GM12878 (cell line): ENCODE measurements at regions not wholly inside any gene's neighbourhood (a gene's known extent, or its start where the extent isn't known, plus 50 kb on each side); places are given as distances from the start of the nearest gene placed in this dataset.
"Not testable (repeated sequence)": the region's sequence is repeated elsewhere in the genome, so short reads cannot be mapped to it uniquely, and the experiment has no call there.

Source experiments
- ATAC-seq: fragments of 200-7000 bp; cut with Tn5 transposase; 3 replicates; pipeline ENCODE4 v1.9.1; 2020; ENCODE audit warnings: mild to moderate bottlenecking, moderate library complexity
- BruUV-seq: library from RNA; stranded (reverse); fragments of 400-500 nt; replicated peaks from 2 replicates; lab custom pipeline; 2021; lab: Mats Ljungman, UMichigan
- CTCF ChIA-PET: fragments of 300-600 bp; sonication (Branson Sonifier 250); formaldehyde crosslinking; extraction: SDS; loops from one replicate; lab custom pipeline; 2021; ENCODE audit warnings: inconsistent platforms; lab: Yijun Ruan, JAX
- POLR2A ChIA-PET: fragments of 350-600 bp; formaldehyde crosslinking; extraction: SDS; loops from one replicate; lab custom pipeline; 2021; ENCODE audit warnings: inconsistent platforms; lab: Charles Lee
- RAD21 ChIA-PET: fragments of 300-600 bp; sonication (Branson Sonifier 250); formaldehyde crosslinking; loops from one replicate; lab custom pipeline; 2023; ENCODE audit warnings: antibody characterized with exemption; ENCODE audit not compliant: unreplicated experiment; lab: Charles Lee
- SMC1A ChIA-PET: fragments of 300-600 bp; sonication (Branson Sonifier 250); formaldehyde crosslinking; loops from one replicate; lab custom pipeline; 2023; ENCODE audit not compliant: unreplicated experiment, uncharacterized antibody; lab: Charles Lee
- DNase-seq: peaks from one replicate; pipeline ENCODE4 v3.0.0-alpha.2; 2011; ENCODE audit warnings: low read depth, low spot score
- FAIRE-seq: peaks from 3 replicates; lab custom pipeline; 2011; peaks lifted over from hg19 to GRCh38; lab: Jason Lieb, UNC
- H2AFZ ChIP-seq: 2 replicates; pipeline ENCODE4 v1.6.0; 2011; ENCODE audit warnings: low read depth, low read length, control low read depth; ENCODE audit not compliant: control insufficient read depth
- H3K27ac ChIP-seq: 2 replicates; pipeline ENCODE4 v1.5.1; 2011; ENCODE audit warnings: control low read depth; ENCODE audit not compliant: control insufficient read depth, insufficient read depth
- H3K27me3 ChIP-seq, 2 experiments: replicated peaks in 1 of 2; 2 replicates each; pipeline versions ENCODE4 v1.6.0 to v1.6.1; 2011; ENCODE audit warnings: low read length in 1 of 2; ENCODE audit not compliant: control insufficient read depth in 2 of 2, insufficient read depth in 2 of 2
- H3K36me3 ChIP-seq, 2 experiments: 2 replicates each; pipeline ENCODE4 v1.5.1; 2011; ENCODE audit warnings: low read length in 1 of 2; ENCODE audit not compliant: control insufficient read depth in 2 of 2, insufficient read depth in 2 of 2
- H3K4me1 ChIP-seq: 2 replicates; pipeline ENCODE4 v1.6.1; 2011; ENCODE audit warnings: mild to moderate bottlenecking, low read length, moderate library complexity, mixed read lengths; ENCODE audit not compliant: control insufficient read depth, insufficient read depth
- H3K4me2 ChIP-seq: 2 replicates; pipeline ENCODE4 v1.6.0; 2011; ENCODE audit warnings: control low read depth; ENCODE audit not compliant: control insufficient read depth, insufficient read depth
- H3K4me3 ChIP-seq: fragments of 200-600 bp; sonication (generic); 2 replicates; pipeline ENCODE4 v1.5.1; 2016
- H3K79me2 ChIP-seq: 2 replicates; pipeline ENCODE4 v1.6.0; 2011; ENCODE audit warnings: low read length; ENCODE audit not compliant: control insufficient read depth, insufficient read depth
- H3K9ac ChIP-seq: 2 replicates; pipeline ENCODE4 v1.8.0; 2011; ENCODE audit warnings: low read length, control low read depth, mixed read lengths; ENCODE audit not compliant: control insufficient read depth, insufficient read depth
- H3K9me3 ChIP-seq: replicated peaks from 3 replicates; pipeline ENCODE4 v1.5.1; 2011; ENCODE audit warnings: mild to moderate bottlenecking, low read length; ENCODE audit not compliant: control insufficient read depth, insufficient read depth
- H4K20me1 ChIP-seq: 2 replicates; pipeline ENCODE4 v1.6.0; 2011; ENCODE audit not compliant: control insufficient read depth, insufficient read depth
- BCL11A ChIP-seq: IDR thresholded peaks from 2 replicates; pipeline ENCODE4 v1.6.1; 2011; ENCODE audit warnings: low read depth, low read length
- DPF2 ChIP-seq: fragments of 450-650 bp; IDR thresholded peaks from 2 replicates; pipeline ENCODE4 v1.6.1; 2017; ENCODE audit warnings: mild to moderate bottlenecking
- EZH2 ChIP-seq: IDR thresholded peaks from 2 replicates; pipeline ENCODE4 v1.6.1; 2012; ENCODE audit warnings: low read depth, mild to moderate bottlenecking, control low read depth, inconsistent platforms, low read length, borderline replicate concordance; ENCODE audit not compliant: control insufficient read depth
- JUND ChIP-seq: IDR thresholded peaks from 2 replicates; pipeline ENCODE4 v1.6.1; 2012; ENCODE audit warnings: low read depth, mild to moderate bottlenecking, low read length, improper control_type of control experiment, moderate library complexity
- MEF2B ChIP-seq: fragments of 450-650 bp; IDR thresholded peaks from 2 replicates; pipeline ENCODE4 v1.6.1; 2018; ENCODE audit warnings: mild to moderate bottlenecking, moderate library complexity; ENCODE audit not compliant: partially characterized antibody, poor library complexity, severe bottlenecking
- NFYA ChIP-seq: IDR thresholded peaks from 2 replicates; pipeline ENCODE4 v1.6.1; 2011; ENCODE audit warnings: low read depth, mild to moderate bottlenecking, low read length, improper control_type of control experiment, borderline replicate concordance
- PAX8 ChIP-seq: fragments of 450-650 bp; IDR thresholded peaks from 2 replicates; pipeline ENCODE4 v1.6.1; 2017; ENCODE audit warnings: mild to moderate bottlenecking, moderate library complexity
- STAT3 ChIP-seq: IDR thresholded peaks from 2 replicates; pipeline ENCODE4 v1.6.1; 2011; ENCODE audit warnings: low read depth, low read length, improper control_type of control experiment
- TCF12 ChIP-seq: IDR thresholded peaks from 2 replicates; pipeline ENCODE4 v1.6.1; 2011; ENCODE audit warnings: low read depth, mild to moderate bottlenecking, low read length
- WGBS: methylation state at CpG from one replicate; pipeline ENCODE4 v1.1.6; 2016; ENCODE audit warnings: low lambda C conversion rate; ENCODE audit not compliant: insufficient replicate concordance, insufficient coverage; ENCODE audit errors: missing lambda C conversion rate; 5-methylcytosine and 5-hydroxymethylcytosine counted together
- in situ Hi-C: fragments of 300-500 bp; cut with MboI; formaldehyde crosslinking; loops from 9 replicates; pipeline ENCODE4 v1.14.3; 2018; ENCODE audit warnings: mixed read lengths
- intact Hi-C: fragments of 100-400 bp; cut with micrococcal nuclease; formaldehyde crosslinking; loops from one replicate; pipeline ENCODE4 v1.14.2; 2022; ENCODE audit not compliant: unreplicated experiment
- TF ChIP-seq, protein P1 (sequence below): fragments of 150-350 bp; IDR thresholded peaks from 2 replicates; pipeline ENCODE4 v1.6.1; 2016; ENCODE audit warnings: low read depth, low read length
- TF ChIP-seq, protein P2 (sequence below): IDR thresholded peaks from 2 replicates; pipeline ENCODE4 v1.6.1; 2012; ENCODE audit warnings: improper control_type of control experiment, low read depth, low read length; ENCODE audit not compliant: insufficient replicate concordance

DNA sequence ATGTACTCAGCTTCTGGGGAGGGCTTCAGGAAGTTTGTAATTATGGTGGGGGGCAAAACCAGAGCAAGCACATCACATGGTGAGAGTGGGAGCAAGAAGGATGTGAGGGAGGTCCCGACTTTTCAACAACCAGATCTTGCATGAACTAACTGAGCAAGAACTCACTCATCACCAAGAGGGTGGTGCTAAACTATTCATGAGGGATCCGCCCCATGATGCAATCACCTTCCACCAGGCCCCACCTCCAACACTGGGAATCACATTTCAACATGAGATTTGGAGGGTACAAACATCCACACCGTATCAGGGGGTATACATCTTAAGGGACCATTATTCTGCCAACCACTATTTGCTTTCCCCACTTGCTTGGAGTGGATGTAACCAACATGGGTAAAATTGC is 209.6 kb upstream of the HNRNPA3 start:
- Histone ChIP-seq H3K27me3 (no peaks in the 10 kb centered on the region), H4K20me1 (no peaks in the 10 kb centered on the region), H3K4me2 (no peak overlapping the region), H3K9ac (no peak overlapping the region), H3K36me3 (no peaks in the 10 kb centered on the region), H3K4me1 (peaks cover 25% of the 10 kb centered on the region), H3K4me3 (no peak overlapping the region), H2AFZ (no peak overlapping the region), H3K9me3 (no peaks in the 10 kb centered on the region; the same call in 2 of the 3 replicates), H3K79me2 (no peaks in the 10 kb centered on the region), H3K27ac (no peak overlapping the region)
- no TSS peak for BruUV-seq
- DNase-seq (no peak), FAIRE-seq (no peak), ATAC-seq (no peak)
- intact Hi-C loops: no loop called here
- ChIA-PET RAD21 (no interaction called here), SMC1A (no interaction called here), CTCF (interaction anchor here (1.0 kb wide), 1 partner anchor 22 kb away, joined by 3 read pairs; no protein-coding TSS in a partner anchor), POLR2A (no interaction called here)
- TF ChIP-seq BCL11A (no peak), TCF12 (no peak), DPF2 (no peak), EZH2 (no peak), JUND (no peak), NFYA (no peak), MEF2B (no peak), PAX8 (no peak), STAT3 (no peak)
- TF ChIP-seq, protein P1, sequence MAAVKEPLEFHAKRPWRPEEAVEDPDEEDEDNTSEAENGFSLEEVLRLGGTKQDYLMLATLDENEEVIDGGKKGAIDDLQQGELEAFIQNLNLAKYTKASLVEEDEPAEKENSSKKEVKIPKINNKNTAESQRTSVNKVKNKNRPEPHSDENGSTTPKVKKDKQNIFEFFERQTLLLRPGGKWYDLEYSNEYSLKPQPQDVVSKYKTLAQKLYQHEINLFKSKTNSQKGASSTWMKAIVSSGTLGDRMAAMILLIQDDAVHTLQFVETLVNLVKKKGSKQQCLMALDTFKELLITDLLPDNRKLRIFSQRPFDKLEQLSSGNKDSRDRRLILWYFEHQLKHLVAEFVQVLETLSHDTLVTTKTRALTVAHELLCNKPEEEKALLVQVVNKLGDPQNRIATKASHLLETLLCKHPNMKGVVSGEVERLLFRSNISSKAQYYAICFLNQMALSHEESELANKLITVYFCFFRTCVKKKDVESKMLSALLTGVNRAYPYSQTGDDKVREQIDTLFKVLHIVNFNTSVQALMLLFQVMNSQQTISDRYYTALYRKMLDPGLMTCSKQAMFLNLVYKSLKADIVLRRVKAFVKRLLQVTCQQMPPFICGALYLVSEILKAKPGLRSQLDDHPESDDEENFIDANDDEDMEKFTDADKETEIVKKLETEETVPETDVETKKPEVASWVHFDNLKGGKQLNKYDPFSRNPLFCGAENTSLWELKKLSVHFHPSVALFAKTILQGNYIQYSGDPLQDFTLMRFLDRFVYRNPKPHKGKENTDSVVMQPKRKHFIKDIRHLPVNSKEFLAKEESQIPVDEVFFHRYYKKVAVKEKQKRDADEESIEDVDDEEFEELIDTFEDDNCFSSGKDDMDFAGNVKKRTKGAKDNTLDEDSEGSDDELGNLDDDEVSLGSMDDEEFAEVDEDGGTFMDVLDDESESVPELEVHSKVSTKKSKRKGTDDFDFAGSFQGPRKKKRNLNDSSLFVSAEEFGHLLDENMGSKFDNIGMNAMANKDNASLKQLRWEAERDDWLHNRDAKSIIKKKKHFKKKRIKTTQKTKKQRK: no peak
- TF ChIP-seq, protein P2, sequence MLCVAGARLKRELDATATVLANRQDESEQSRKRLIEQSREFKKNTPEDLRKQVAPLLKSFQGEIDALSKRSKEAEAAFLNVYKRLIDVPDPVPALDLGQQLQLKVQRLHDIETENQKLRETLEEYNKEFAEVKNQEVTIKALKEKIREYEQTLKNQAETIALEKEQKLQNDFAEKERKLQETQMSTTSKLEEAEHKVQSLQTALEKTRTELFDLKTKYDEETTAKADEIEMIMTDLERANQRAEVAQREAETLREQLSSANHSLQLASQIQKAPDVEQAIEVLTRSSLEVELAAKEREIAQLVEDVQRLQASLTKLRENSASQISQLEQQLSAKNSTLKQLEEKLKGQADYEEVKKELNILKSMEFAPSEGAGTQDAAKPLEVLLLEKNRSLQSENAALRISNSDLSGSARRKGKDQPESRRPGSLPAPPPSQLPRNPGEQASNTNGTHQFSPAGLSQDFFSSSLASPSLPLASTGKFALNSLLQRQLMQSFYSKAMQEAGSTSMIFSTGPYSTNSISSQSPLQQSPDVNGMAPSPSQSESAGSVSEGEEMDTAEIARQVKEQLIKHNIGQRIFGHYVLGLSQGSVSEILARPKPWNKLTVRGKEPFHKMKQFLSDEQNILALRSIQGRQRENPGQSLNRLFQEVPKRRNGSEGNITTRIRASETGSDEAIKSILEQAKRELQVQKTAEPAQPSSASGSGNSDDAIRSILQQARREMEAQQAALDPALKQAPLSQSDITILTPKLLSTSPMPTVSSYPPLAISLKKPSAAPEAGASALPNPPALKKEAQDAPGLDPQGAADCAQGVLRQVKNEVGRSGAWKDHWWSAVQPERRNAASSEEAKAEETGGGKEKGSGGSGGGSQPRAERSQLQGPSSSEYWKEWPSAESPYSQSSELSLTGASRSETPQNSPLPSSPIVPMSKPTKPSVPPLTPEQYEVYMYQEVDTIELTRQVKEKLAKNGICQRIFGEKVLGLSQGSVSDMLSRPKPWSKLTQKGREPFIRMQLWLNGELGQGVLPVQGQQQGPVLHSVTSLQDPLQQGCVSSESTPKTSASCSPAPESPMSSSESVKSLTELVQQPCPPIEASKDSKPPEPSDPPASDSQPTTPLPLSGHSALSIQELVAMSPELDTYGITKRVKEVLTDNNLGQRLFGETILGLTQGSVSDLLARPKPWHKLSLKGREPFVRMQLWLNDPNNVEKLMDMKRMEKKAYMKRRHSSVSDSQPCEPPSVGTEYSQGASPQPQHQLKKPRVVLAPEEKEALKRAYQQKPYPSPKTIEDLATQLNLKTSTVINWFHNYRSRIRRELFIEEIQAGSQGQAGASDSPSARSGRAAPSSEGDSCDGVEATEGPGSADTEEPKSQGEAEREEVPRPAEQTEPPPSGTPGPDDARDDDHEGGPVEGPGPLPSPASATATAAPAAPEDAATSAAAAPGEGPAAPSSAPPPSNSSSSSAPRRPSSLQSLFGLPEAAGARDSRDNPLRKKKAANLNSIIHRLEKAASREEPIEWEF: no peak
- in situ Hi-C loops: no loop called here
- WGBS: 65% methylated on average over 3 of the region's 3 CpGs

DNA sequence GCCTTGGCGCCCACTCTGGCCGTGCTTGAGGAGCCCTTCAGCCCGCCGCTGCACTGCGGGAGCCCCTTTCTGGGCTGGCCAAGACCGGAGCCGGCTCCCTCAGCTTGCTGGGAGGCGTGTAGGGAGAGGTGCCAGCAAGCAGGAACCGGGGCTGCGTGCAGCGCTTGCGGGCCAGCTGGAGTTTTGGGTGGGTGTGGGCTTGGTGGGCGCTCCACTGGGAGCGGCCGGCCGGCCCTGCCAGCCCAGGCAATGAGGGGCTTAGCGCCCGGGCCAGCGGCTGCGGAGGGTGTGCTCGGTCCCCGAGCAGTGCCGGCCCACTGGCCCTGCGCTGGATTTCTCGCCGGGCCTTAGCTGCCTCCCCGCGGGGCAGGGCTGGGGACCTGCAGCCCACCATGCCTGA is 204.9 kb upstream of the HNRNPA3 start:
- H2AFZ ChIP-seq, DNase-seq, H3K36me3 ChIP-seq, H3K4me3 ChIP-seq, H3K27ac ChIP-seq, in situ Hi-C loops, FAIRE-seq, H3K27me3 ChIP-seq, ATAC-seq, H3K9ac ChIP-seq, RAD21 ChIA-PET, H3K79me2 ChIP-seq, H3K4me2 ChIP-seq, BruUV-seq, H3K9me3 ChIP-seq, intact Hi-C loops, H3K4me1 ChIP-seq, H4K20me1 ChIP-seq: not testable (repeated sequence)
- 91% methylated on average over 28 of the region's 28 CpGs for WGBS
- CTCF ChIA-PET: interaction anchor here (1.2 kb wide), 1 partner anchor 129 kb away, joined by 3 read pairs; no protein-coding TSS in a partner anchor
- POLR2A ChIA-PET: interaction anchor here (1.0 kb wide), 1 partner anchor 14 kb away, joined by 3 read pairs; no protein-coding TSS in a partner anchor
- SMC1A ChIA-PET: interaction anchor here (0.5 to 2.5 kb wide), 3 partner anchors 18 to 104 kb away, joined by 3 to 5 read pairs (median 3); no protein-coding TSS in a partner anchor
